ENCODE measurements at regions not wholly inside any gene's neighbourhood (a gene's known extent, or its start where the extent isn't known, plus 50 kb on each side); places are given as distances from the start of the nearest gene placed in this dataset.
"Not testable (repeated sequence)": the region's sequence is repeated elsewhere in the genome, so short reads cannot be mapped to it uniquely, and the experiment has no call there.

DNA sequence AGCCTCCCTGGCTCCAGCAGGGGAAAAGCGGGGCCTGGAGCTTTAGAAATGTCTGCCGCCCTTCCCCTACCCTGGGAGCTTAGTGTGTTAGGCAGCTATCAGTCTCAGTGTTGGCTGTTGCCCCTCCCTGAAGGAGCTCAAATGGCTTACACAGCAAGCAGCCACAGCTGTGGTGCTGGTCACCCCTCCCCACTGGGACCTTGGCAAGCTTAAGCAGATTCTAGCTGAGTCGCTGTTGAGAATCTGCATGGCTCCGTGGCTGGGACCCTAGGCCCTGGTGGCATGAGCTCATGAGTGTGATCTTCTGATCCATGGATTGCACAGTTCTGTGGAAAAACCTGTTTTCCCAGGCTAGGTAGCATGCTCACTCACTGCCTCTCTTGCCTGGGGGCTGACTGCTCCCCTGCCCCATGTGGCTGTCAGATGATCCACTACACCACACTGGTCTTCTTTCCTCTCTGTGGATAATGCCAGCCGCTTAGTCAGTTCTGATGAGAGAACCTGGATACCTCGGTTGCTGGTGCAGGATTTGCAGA, 714.0 kb downstream of the MAFB start:
- DNase-seq (ENCODE audit: low read depth): no peak

DNA sequence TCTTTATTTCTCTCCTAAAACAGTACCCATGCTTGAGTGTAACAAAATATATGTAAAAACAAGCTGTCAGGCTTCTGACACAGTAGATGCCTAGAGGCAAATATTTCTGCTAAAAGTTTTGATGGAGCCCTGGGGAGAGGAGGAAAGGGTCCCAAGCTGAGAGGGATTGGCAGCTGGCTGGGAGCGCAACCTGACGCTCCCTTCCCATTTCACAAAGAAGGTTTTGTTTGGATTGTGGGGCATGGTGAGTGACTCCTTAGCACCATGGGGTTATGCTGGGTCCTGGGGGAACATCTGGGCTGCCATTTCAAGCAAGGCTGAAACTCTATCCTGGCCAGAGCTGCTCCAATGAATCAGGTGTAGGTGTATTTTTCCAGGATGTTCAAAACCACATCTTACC, 720.5 kb downstream of the MAFB start:
- no peak for DNase-seq (ENCODE audit: low read depth)

DNA sequence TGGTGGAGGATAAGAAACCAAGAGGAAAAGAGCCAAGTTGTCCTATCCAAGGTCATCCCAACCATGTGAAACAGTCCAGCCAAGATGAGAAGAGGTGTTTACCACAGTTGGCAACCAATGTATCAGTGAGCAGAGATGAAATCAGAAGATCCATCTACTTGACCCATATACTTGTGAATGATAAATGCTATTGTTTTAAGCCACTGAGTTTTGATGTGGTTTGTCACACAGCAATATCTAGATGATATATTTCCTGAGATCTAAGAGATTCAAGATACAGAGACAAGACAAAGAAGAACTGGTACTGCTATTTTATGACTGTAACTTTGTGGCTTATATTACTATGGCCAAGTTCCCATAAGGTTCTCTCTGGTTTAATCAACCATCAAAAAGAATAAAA, 721.2 kb downstream of the MAFB start:
- DNase-seq (ENCODE audit: low read depth): no peak

DNA sequence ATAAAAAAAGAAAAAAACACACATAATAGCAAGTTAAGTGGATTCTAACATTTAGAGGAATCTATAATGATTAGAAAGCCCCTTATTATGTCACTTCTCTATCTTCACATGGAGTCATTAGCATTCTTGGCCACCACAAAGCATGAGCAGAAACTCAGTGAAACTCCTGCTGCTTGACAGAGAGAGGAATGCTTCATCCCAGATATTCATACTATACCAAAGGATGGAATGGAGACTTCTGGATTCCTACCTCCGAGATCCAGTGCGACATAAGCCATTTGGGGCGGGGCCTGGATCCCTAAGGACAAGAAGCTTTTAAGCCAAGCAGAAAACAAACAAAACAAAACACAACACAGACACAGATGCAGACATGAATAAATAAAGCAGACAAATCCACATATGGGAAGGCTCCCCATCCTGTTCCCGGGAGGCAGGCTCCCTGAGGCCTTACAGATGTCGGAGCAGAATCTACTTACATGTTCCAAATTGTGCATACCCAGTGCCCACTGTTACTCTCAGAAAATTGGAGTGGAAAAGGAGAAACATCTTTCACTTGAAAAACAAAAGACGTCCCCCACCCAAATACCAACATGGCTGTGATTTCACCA, 727.3 kb downstream of the MAFB start:
- no peak for DNase-seq (ENCODE audit: low read depth)

DNA sequence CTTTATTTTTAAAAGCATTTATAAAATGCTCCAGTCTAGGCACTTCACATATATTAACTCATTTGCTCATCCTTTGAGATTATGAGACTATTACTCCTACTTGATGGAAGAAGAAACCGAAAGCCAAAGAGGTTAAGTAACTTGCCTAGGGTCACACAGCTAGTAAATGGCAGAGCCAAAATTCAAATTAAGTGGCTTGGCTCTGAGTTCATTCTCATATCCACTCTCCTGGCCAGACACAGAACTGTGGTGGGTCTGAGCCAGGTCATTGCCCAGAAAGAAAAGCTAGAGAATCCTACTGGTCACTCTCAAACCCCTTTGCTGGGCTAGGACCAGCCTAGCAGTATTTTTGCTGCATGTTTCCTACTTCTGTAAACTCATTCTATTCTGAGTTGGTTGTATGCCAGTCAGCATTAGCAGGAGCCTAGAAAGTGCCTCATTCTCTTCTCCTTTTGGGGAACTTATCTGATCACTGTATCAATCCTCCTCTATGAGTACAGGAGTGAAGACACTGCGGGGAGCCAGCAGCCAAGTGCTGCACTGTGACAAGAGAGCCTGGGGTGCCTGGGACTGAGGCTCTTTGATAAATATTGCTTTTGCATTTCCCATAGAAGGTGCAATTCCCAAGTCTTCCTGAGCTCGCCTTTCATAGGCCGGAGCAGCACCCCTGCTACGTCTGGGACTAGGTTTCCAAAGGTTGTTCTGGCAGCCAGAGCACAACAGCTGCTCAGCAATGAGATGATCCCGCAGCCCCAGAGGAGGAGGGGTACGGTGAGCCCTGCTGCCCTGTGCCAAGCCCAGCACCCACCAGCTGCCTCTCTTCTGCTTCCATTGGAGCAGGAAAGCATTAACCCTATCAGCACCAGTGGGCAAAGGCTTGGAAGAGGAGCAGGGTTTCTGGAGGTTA, 728.3 kb downstream of the MAFB start:
- DNase-seq (ENCODE audit: low read depth): no peak

DNA sequence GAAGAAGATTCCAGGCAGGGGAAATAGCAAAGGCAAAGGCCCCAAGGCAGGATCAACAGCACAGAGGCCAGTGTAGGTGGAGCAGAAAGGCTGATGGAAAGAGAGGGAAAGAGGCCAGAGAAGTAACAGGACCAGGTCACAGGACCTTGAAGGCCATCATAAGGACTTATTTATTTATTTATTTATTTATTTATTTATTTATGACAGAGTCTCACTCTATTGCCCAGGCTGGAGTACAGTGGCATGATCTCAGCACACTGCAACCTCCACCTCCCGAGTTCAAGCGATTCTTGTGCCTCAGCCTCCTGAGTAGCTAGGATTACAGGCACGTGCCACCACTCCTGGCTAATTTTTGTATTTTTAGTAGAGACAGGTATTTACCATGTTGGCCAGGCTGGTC, 731.1 kb downstream of the MAFB start:
- DNase-seq (ENCODE audit: low read depth): not testable (repeated sequence)

DNA sequence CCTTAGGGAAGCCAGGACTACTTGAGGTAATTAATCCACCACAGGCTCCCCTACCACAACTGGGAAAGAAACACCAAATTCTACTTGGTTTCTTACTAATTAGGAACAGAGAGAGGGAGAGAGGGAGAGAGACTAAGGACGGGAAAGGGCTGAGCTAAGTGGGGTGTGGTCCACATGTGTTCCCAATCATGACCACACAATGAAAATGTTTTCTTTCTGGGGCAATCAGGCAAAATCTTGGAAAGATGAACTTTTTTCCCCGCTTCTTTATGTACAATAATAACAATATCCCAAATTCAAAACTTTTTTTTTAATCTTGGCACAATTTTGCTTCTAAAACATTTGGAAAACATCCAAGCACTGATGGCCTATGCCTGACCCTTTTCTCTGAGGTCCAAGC, 734.4 kb downstream of the MAFB start:
- no peak for DNase-seq (ENCODE audit: low read depth)

DNA sequence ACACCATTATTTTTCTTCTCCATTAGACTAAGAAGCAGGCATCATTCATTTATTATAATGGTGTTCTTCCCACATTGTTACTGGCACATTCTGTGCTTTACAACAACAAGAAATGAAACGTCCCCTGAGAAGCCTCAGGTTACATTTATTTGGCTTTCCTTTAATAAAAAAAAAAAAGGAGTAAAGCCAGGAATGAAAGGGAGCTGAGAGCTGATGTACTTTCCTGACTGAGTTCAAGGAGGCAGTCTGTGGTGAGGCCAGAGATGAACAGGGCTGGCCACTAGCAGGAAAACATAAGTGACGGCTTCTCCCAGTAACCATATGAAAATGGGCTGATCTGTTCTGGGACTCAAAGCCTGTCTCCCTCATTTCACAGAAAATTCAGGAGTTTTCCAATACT, 742.1 kb downstream of the MAFB start:
- DNase-seq (ENCODE audit: low read depth): no peak

DNA sequence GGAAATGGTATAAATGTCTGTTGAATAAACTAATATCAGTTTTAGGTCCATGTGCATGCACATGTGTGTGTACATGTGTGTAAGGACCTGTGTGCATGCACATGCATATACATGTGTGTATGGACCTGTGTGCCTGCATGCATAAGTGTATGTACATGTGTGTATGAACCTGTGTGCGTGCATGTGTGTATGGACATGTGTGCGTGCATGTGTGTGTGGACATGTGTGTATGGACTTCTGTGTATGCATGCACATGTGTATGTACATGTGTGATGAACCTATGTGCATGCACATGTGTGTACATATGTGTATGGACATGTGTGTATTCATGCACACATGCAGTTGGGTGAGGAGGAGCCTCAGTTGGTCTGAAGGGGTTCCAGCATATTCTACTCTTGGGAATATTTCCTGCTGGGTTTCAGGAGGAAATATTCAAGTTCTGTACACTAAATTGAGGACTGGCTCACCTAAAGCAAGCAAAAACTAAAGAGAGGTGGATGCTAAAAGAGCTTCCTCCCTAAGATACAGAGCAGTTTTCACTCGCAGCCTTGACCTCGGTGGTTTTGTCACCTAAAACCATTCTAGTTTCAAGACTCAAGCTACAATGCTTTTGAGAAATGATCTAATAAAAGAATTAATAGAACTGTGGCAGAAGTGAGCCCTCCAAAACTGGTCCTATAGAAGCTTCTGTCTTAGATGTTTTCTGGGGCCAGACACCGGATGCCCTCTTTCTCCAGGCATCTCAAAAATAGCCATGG, 742.8 kb downstream of the MAFB start:
- DNase-seq (ENCODE audit: low read depth): no peak

DNA sequence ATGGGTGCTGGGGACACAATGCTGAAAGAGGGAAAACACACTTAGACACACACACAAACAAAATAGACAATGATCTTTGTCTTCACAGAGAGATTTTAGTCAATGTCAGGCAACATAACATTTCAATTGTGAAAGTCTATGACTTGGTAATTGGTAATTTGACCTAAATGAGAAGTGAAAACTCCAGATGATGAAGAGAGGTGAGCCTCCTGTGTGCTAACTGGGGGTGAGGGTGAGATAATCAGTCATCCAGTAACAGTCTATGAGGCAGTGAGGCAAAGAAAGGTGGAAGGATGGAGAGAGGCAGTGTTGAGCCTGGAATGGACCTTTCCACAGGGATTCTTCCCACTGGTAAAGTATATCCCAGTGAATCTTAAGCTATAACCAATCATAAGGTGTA, 744.2 kb downstream of the MAFB start:
- no peak for DNase-seq (ENCODE audit: low read depth)

DNA sequence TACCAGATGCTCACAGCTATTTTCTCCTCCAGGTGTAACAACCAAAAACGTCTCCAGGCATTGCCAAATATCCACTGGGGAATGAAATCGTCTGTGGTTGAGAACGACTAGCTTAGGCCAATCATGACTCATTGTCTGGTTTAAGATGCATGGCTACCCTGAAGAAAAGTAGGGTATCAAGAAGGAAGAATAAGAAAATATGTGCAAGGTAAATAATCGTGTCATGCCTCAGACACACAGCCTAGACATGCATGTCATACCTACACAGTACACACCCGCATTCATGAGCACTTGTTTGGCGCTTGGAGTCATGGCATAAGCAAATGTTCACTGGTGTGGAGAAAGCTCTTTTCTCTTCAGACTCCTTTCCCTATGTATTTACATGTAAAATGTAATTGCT, 745.7 kb downstream of the MAFB start:
- no peak for DNase-seq (ENCODE audit: low read depth)

DNA sequence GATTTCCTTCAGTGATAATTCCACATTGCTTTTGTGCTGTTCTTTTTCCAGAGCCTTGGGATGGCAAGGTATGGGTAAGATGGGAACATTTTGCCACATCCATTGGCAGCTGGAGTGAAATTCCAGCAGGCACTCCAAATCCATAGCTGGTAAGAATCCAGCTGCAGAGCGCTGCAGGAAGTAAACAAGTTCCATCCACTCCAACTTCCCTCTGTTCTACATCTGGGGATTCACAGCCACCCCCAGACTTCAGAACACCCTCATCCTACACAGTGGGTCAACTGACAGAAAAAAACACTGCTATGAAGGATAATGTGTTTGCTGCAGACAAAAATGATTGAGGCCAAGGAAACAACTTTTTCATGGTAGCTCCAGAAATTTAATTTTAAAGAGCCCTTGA, 747.8 kb downstream of the MAFB start:
- no peak for DNase-seq (ENCODE audit: low read depth)

DNA sequence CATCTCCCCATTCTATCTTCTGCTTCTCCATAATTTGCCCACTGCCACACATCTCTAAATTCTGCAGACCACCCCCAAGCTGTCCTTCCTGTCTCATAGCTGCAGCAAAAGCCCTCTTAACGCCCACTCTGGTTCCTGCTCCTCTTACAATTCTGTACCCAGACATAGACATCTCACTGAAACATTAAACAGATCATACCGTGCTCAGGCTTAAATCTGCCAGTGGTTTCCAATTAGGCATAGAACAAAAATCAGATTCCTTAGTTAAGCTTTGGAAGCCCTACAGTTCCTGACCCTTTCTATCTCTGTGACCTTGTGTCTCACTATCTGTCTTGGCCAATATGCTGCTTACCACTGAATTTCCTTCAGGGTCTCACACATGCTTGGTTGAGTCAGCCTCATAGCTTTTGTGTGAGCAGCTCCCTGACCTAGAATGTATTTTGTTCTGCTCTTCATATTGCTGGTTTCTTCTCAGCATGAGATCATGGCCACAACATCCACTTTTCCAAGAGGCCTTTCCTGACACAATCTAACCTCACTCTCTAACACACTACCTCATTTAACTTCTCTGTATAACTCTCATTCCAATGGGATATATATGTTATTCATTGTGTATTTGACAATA, 749.7 kb downstream of the MAFB start:
- DNase-seq (ENCODE audit: low read depth): no peak

DNA sequence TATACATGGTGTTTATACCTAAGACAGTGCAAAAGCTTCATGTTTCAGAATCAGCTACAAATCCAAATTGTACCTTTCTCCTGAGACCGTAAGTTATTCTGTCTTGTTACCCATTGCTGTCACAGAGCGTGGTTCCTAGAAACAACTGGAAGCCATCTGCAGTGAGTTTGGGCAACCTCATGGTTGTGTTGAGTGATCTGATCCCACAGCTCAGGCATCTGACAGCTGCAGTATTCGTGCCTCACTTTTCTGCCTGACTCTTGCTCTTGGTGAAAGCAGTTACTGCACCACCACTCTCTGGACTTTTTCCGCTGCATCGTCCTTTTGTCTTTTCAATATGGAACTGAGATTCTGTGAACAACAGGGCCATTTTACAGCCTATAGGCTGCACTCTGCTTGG, 752.6 kb downstream of the MAFB start:
- no peak for DNase-seq (ENCODE audit: low read depth)

DNA sequence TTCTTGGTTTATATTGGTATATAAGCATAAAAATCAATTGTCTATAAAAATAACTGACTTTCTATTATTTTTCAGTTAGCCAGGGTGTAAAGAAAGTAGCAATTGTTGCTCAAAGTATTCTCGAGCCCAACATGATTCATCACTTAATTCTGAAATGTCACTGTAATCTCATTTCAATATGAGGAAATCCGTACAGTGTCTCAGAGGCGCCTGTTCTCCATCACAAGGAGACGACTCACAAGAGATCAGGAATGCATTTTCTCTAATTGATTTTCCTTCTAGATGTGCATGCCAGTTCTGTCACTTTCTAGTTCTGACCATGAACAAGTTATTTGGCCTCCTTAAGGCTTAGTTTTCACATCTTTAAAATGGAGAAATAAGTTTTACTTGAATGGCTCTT, 753.1 kb downstream of the MAFB start:
- no peak for DNase-seq (ENCODE audit: low read depth)

DNA sequence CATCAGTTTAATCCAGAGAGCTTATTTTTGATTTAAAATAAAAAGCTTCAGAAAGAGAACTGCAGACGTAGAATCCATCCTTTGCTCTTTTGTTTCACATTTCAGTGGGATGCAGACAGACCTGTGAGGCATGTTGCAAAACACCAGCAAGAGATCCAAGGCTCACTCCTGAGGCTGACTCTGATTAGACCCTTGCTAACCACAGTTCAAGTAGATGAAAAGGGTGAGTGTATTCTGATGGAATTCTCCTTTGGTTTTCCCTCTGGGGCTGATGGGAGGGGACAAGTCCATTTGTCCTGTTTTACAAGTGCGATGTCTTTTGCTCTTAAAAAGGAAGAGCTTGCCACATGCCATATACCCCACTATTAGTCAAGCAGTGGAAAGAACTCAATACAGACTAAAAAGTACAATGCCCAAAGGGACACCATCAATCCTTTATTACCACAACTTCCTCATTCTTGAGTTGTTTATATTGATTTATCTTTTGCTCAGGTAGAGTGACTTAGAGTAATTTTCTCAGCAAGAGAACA, 772.7 kb downstream of the MAFB start:
- no peak for DNase-seq (ENCODE audit: low read depth)

DNA sequence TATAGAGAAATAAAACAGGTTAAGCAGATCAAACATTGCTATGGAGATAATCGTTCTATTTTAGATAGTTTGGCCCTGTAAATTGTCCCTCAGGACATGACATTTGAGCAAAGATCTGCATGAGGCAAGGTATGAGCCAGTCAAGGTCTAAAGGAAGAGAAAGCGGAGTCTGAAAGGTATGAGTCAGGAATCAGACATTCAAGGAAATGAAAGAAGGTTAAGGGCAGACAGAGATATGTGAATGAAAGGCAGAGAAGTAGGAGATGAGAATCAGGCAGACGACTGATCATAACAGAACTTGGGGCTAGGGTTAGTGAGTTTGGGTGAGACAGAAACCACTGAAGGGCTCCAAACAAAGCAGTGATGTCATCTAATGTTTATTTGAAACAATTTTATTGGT, 775.8 kb downstream of the MAFB start:
- DNase-seq (ENCODE audit: low read depth): no peak

DNA sequence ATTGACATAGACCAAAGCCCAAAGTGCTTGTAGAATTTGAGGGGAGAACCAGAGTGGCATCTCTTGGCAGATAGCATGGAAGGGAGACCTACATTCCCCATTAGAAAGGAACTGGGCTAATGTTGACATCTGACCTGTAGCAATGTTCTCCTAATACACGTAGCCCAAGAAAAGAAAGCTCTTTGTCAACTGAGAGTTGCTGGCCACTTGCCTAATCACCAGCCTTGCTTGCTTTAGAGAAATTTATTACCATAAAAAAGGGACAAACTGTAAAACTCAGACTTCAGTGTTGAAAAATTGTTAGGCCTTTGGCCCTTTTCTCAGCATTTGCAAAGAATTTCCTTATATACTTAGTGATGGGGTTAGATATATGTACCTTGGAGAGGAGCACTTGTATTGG, 777.5 kb downstream of the MAFB start:
- DNase-seq (ENCODE audit: low read depth): no peak

DNA sequence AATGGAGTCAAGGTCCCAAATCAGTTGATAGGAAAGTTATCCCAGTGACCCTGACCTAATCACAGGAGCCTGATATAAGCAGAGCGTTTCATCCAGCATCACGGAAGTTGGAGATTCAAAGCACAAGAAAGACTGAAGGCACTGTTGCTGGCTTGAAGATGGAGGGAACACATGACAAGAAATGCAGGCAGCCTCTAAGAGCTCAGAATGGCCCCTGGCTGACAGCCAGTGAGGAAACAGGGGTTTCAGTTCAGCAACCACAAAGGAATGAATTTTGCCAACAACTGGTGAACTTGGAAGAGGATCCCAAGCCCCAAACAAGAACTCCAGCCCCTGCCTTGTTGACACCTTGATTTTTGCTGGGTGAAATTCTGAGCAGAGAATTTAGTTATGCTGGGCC, 778.5 kb downstream of the MAFB start:
- no peak for DNase-seq (ENCODE audit: low read depth)

DNA sequence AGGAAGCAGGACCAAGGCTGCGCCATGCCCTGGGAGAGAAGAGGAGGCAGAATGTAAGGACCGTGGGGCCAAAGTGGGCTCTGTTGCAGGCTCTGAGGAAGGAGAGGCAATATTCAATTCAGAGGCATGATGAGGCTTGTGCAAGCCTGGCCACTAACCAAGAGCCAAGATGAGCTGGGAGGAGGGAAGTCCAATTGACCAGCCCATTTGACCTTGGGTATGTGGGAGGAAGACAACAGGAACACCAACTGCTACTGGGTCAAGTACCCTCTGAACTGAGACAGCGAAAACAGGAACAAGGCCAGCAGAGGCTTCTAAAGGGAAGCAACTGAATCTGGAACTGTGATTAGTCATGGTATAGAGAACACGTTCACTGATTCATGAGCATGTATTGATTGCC, 779.6 kb downstream of the MAFB start:
- DNase-seq (ENCODE audit: low read depth): no peak

DNA sequence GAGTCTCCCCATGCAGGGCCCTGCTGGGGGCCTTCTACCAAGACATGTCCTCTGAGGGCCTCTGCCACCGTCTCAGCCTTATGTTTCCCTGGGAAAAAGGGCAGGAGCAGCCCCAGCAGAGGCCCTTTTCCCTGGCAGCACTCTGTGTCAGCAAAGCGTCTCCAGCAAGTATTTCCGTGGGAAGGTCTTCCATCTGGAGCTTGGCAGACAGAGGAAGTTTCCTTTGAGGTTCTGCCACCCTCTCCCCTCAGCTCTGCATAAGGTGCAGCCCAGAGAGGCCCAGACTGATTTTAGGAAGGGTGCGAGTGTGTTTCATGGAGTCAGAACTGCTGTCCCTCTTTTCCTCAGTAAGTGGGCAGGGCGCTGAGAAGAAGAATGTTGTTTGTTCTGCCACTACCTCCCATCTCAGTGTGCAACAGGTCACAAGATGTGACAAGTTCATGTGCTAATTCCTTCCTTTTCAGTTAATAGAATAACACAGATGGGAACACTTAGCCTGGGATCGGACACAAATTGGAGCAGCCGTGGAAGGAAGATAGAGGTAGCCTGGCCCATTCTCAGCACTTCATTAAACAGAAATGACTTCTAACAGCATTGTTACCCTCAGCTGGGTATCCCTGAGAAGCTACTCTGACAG, 784.4 kb downstream of the MAFB start:
- DNase-seq (ENCODE audit: low read depth): no peak

Data from GM04504 (cell line).